Left lung (tissue), 4 donors: ENCODE measurements at regions not wholly inside any gene's neighbourhood (a gene's known extent, or its start where the extent isn't known, plus 50 kb on each side); places are given as distances from the start of the nearest gene placed in this dataset.

Experiments used
- ATAC-seq: fragments of 200-7000 bp; cut with Tn5 transposase; one replicate; pipeline ENCODE4 v1.9.1; 2020; ENCODE audit warnings: moderate library complexity
- DNase-seq, 4 donors: peaks; one replicate each; pipeline ENCODE4 v3.0.0-alpha.2; 2013 to 2020
- H3K27ac ChIP-seq, 2 donors: fragments of 200-600 bp; sonication (generic) in 1 of 2; one replicate each; pipeline versions ENCODE4 v1.5.0 to v1.8.0; 2020 to 2021
- H3K27me3 ChIP-seq, 2 donors: fragments of 200-600 bp; sonication (generic) in 1 of 2; one replicate each; pipeline versions ENCODE4 v1.5.0 to v1.8.0; 2020 to 2021
- H3K36me3 ChIP-seq, 2 donors: fragments of 200-600 bp; sonication (generic) in 1 of 2; one replicate each; pipeline versions ENCODE4 v1.5.0 to v1.8.0; 2020 to 2021
- H3K4me1 ChIP-seq, 2 donors: fragments of 200-600 bp; one replicate each; pipeline ENCODE4 v1.8.0; 2021
- H3K4me3 ChIP-seq, 2 donors: fragments of 200-600 bp; sonication (generic) in 1 of 2; one replicate each; pipeline versions ENCODE4 v1.5.0 to v1.8.0; 2020 to 2021; ENCODE audit warnings: mild to moderate bottlenecking in 1 of 2
- H3K9me3 ChIP-seq, 2 donors: fragments of 200-600 bp; sonication (generic) in 1 of 2; one replicate each; pipeline versions ENCODE4 v1.5.0 to v1.8.0; 2020 to 2021
- CTCF ChIP-seq, 2 donors: fragments of 200-600 bp; sonication (generic) in 1 of 2; IDR thresholded peaks; one replicate each; pipeline versions ENCODE4 v1.5.0 to v1.8.0; 2021; ENCODE audit warnings: antibody characterized with exemption in 2 of 2
- intact Hi-C, 2 donors: fragments of 100-400 bp; cut with DNase I; formaldehyde crosslinking; loops; one replicate each; pipeline versions ENCODE4 v1.11.2 to v1.14.2; 2022
- donor health status: DM: no; HTN: yes; CAD: no.
- donor health status: DM: no; HTN: no; CAD: no.

- DNase-seq: no peak
These were observed 80.8 kb upstream of the IQCM start for GRCh38 chr4:149896432-149896831.

GRCh38 chr4:149897783-149898182 lies 82.1 kb upstream of the IQCM start:
- intact Hi-C loops: no loop called here
- Histone ChIP-seq H3K27ac (no peak overlapping the region), H3K4me1 (no peaks in the 10 kb centered on the region), H3K9me3 (no peaks in the 10 kb centered on the region), H3K36me3 (no peaks in the 10 kb centered on the region), H3K4me3 (no peak overlapping the region), H3K27me3 (no peaks in the 10 kb centered on the region)
- peak; percentile 64 for ATAC-seq
- TF ChIP-seq CTCF (IDR thresholded peaks at IDR 0.05): peak in 1 of 2 donors; percentile 19
- no peak for DNase-seq

More at GRCh38 chr4:149896432-149896831, 80.8 kb upstream of the IQCM start:
- peak in 1 of 2 donors; percentile 13 for TF ChIP-seq CTCF (IDR thresholded peaks at IDR 0.05)
- H3K4me1 ChIP-seq: no peaks in the 10 kb centered on the region
- no peaks in the 10 kb centered on the region for H3K27me3 ChIP-seq
- H3K9me3 ChIP-seq: no peaks in the 10 kb centered on the region
- H3K36me3 ChIP-seq: no peaks in the 10 kb centered on the region
- peak; percentile 64 for ATAC-seq
- intact Hi-C loops: no loop called here
- no peak overlapping the region for H3K27ac ChIP-seq
- H3K4me3 ChIP-seq: no peak overlapping the region

- Histone ChIP-seq H3K9me3 (no peaks in the 10 kb centered on the region), H3K4me1 (no peaks in the 10 kb centered on the region), H3K27ac (no peak overlapping the region), H3K27me3 (no peaks in the 10 kb centered on the region), H3K4me3 (no peak overlapping the region), H3K36me3 (no peaks in the 10 kb centered on the region)
- DNase-seq (no peak), ATAC-seq (no peak)
- intact Hi-C loops: no loop called here
- TF ChIP-seq CTCF (IDR thresholded peaks at IDR 0.05): no peak
These were observed 85.5 kb upstream of the IQCM start for GRCh38 chr4:149901128-149901527.

- Histone ChIP-seq H3K4me3 (no peak overlapping the region), H3K27ac (no peak overlapping the region), H3K27me3 (no peaks in the 10 kb centered on the region), H3K36me3 (no peaks in the 10 kb centered on the region), H3K4me1 (no peaks in the 10 kb centered on the region), H3K9me3 (no peaks in the 10 kb centered on the region)
- ATAC-seq (no peak), DNase-seq (no peak)
- intact Hi-C loops: no loop called here
- TF ChIP-seq CTCF (IDR thresholded peaks at IDR 0.05): no peak
These were observed 86.6 kb upstream of the IQCM start for GRCh38 chr4:149902242-149902641.

- H3K27ac ChIP-seq: no peak overlapping the region
- H3K27me3 ChIP-seq: no peaks in the 10 kb centered on the region
- no peak overlapping the region for H3K4me3 ChIP-seq
- TF ChIP-seq CTCF (IDR thresholded peaks at IDR 0.05): no peak
- DNase-seq (no peak), ATAC-seq (no peak)
- H3K9me3 ChIP-seq: no peaks in the 10 kb centered on the region
- no peaks in the 10 kb centered on the region for H3K36me3 ChIP-seq
- intact Hi-C loops: no loop called here
- no peaks in the 10 kb centered on the region for H3K4me1 ChIP-seq
These were observed 94.5 kb upstream of the IQCM start for GRCh38 chr4:149910177-149910576.
